ENCODE measurements at regions not wholly inside any gene's neighbourhood (a gene's known extent, or its start where the extent isn't known, plus 50 kb on each side); places are given as distances from the start of the nearest gene placed in this dataset.
"Not testable (repeated sequence)": the region's sequence is repeated elsewhere in the genome, so short reads cannot be mapped to it uniquely, and the experiment has no call there.

DNA sequence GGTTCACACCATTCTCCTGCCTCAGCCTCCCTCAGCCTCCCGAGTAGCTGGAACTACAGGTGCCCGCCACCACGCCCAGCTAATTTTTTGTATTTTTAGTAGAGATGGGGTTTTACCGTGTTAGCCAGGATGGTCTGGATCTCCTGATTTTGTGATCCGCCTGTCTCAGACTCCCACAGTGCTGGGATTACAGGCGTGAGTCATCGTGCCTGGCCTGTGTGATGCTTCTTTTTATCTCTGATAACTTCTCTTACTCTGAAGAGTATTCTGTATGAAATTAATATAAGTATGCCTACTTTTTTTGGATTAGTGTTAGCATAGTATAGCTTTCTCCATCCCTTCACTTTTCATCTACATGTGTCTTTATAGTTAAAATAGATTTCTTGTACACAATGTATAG lies 180.8 kb upstream of the GALNT15 start:
- not testable (repeated sequence) for DNase-seq (ENCODE audit: low read depth)

DNA sequence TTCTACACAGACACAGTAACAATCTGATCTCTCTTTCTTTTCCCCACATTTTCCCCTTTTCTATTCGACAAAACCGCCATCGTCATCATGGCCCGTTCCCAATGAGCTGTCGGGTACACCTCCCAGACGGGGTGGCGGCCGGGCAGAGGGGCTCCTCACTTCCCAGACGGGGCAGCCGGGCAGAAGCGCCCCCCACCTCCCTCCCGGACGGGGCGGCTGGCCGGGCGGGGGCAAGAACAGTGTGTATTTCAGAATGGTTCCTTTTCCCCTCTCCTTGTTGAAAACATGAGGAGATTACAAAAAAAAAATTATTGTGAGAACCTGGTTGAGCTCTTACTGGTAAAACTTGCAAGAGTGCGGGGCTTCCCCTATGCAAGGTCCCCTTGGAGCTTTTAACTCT lies 178.0 kb upstream of the GALNT15 start:
- not testable (repeated sequence) for DNase-seq (ENCODE audit: low read depth)

DNA sequence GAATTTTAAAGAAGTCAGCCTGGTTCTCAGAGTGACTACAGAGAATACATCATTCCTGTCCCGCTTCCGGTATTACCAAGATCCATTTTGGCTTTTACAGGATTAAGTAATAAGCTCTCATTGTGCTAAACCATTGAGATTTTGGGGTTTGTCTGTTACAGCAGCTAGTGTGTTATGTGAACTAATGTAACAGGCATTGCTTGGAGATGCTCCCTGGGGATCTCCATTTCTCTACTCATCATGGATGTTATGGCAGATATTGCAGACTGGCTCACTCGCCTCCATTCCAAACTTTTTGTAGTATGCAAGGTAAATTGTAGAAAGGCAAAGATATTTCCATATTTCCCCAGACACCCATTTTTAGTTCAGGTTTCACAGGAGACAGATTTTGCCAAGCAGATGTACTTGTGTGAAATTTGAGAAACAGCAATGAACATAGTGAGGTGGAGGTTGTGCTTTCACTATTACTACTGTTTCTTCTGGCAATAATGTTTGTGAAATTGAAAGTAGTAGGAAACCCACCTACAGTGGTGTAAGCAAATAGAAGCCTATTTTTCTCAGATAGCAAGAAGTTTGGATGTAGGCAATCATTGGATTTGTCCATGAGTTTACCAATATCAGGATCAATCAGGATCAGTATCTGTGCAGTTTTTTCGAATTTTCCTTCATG lies 177.1 kb upstream of the GALNT15 start:
- DNase-seq (ENCODE audit: low read depth): no peak

DNA sequence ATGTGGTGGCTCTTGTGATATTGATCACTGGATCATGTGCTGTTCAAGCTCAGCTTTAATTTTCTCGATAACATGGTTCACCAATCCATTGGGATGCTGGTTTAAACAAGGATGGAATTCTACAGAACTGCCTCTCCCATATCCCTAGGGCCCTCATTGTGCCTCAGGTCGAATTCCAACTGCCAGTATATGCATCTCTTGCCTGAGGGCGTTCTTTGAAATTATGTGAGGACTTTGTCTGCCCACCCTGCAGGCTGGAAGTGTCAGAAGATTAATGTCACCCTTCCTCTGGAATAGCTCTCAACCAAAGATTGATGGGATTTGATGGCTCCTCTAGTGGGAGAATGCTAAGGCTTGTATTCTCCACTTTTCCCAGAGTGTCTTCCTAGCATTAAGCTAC lies 175.6 kb upstream of the GALNT15 start:
- DNase-seq (ENCODE audit: low read depth): no peak

DNA sequence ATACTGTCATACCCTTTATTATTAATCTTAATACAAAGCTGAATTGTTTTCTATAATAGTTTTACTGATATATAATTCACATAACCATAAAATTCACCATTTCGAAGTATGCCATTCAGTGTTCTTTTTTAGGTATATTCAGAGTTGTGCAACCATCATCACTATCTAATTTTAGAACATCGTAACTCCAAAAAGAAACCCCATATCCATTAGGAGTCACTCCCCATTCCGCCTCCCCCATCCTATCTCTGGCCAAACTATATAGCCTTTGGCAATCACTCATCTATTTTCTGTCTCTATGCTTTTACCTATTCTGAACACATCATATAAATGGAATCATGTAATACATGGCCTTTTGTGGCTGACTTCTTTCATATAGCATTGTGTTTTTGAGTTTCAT lies 169.7 kb upstream of the GALNT15 start:
- no peak for DNase-seq (ENCODE audit: low read depth)

DNA sequence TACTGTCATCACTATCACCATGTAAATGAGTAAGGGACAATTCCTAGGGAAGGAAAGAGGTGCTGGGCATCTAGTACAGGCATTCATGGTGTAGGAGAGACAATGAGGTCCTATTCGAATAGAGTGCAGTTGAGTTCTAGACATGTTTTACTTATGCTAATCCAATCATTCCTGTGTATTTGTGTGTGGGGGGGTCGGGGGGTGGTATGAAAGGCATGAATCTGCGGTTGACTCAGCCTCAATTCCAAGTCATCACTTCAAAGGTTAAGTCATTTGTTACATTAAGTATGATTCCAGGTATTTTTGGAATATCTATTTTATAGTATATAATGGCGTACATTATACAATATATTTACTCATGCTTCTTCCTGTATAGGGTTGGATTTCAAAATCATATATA lies 163.1 kb upstream of the GALNT15 start:
- DNase-seq (ENCODE audit: low read depth): no peak

DNA sequence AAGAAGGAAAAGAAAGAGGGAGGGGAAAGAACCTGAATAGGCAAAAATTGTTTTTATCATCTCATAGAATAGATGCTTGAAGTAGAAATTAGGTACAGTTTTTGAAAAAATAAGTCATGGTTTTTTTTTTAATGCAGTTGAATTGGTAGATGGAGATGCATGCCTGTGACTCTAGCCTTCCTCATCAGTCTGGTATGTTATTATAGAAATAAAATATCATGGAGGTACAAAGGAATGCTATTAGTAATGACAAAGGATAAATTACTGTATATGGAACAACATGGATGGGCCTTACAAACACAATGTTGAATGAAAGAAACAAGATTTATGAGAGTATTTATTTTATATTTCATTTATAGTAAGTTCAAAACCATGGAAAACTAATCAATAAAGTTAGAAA lies 162.4 kb upstream of the GALNT15 start:
- no peak for DNase-seq (ENCODE audit: low read depth)

DNA sequence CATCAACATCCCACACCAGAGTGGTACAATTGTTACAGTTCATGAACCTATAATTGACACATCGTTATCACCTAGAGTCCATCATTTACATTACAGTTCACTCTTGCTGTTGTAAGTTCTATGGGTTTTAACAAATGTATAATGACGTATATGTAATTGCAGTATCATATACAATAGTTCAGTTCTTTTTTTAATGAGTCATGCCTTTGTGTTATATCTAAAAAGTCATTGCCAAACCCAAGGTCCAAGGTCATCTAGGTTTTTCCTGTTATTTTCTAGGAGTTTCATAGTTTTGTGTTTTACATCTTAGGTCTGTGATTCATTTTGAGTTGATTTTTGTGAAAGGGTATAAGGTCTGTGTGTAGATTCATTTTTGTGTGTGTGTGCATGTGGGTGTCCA lies 160.9 kb upstream of the GALNT15 start:
- no peak for DNase-seq (ENCODE audit: low read depth)

DNA sequence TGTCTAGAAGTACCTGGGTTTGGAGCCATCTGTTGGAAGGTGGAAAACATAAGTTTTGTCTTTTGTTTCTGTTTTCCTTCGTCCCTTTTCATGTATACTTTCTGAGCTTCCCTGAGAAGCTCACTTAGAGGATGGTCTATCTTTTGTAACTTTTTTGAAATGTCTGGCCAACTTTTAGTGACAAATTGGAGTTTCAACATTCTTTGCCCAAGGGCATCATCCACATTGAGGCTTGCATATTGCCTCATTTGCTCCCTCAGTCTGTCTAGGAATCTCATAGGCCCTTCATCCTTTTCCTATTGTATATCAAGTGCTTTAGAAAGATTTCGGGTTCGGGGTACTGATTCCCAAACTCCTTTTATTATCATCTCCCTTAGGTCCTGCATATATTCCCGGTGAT lies 152.7 kb upstream of the GALNT15 start:
- not testable (repeated sequence) for DNase-seq (ENCODE audit: low read depth)

DNA sequence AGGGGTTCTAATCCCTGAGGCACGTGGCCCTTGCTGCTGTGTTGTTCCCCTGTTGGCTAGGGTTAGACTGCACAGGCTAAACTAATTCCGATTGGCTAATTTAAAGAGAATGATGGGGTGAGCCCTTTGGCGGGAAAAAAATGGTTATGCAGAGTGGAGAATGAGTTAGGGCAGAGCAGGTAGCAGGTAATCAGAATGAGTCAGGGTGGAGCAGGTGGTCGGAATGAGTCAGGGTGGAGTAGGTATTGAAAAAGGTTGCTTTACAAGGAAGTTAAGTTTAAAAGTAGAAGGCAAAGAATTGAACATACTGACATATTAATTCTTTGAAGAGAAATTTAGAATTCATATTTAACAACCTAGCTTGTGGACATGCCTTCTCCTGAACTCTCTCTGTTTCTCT lies 150.6 kb upstream of the GALNT15 start:
- not testable (repeated sequence) for DNase-seq (ENCODE audit: low read depth)

DNA sequence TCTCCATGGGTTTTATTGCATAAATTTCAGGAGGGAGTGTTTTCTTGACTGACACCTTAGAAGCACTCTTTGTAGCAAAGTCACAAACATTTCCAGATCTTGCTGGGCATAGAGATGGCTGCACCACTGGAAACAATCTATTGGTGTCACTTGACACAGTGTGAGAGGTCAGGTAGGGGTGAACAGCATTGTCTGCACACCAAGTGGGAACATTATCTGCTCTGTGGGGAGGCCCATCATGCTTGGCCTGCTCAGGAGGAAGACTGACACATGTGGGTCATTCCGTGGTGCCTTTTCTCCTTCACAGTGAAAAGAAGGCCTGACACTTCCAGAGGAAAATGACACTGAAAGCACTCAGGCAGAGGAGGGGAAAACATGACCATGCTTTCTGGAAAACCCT lies 149.9 kb upstream of the GALNT15 start:
- DNase-seq (ENCODE audit: low read depth): no peak

DNA sequence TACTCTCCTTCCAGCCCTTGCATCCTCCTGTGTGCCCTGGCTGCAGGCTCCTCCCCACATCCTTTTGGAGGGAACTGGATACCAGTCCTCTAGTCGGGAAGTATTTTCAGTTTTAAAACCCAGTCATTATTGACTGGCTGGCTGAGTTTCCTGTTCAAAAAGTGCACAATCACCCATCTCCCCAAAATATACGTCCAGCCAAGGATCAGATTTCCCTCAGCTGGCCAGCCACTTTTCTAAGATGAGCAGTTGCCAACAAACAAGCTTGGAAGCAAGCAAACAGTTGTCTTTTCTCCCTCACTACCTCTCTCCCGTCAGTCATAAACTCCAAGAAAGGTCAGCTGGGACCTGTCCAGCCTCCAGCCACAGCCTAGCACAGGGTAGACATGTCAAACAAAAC lies 147.7 kb upstream of the GALNT15 start:
- DNase-seq (ENCODE audit: low read depth): no peak

DNA sequence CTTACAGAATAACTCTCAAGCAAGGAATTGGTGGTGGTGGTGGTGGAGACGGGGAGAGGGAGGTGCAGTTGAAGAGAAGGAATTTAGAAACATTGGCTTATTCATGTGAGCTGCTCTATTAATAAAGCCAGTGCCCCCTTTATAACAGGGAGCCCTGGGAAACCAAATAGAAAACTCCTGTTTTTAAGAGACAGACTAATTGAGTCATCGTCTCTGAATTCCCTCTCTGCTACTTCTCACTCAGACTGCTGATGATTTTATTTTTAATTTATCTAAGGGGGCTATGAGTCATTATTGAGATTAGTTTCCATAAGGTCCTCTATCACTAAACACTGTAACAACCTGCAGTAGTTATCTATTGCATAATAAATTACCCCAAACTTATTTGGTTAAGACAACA lies 145.9 kb upstream of the GALNT15 start:
- no peak for DNase-seq (ENCODE audit: low read depth)

DNA sequence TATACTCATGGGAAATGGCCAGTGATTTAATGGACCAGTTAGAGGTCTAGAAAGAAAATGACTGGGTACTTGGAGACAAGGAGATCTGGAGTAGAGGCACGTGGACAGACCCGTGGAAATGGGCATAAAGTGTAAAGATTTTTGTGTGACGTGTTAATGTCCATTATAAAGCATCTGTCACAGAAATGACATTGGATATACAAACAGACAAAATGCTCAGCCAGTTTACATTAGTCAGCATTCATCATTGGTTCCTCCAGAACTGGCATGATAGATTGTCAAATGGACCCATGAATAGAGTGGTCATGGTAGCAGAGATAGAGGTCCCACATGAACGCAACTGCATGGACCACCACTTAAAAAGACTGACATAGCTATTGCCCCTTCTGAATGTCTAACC lies 144.1 kb upstream of the GALNT15 start:
- DNase-seq (ENCODE audit: low read depth): no peak

DNA sequence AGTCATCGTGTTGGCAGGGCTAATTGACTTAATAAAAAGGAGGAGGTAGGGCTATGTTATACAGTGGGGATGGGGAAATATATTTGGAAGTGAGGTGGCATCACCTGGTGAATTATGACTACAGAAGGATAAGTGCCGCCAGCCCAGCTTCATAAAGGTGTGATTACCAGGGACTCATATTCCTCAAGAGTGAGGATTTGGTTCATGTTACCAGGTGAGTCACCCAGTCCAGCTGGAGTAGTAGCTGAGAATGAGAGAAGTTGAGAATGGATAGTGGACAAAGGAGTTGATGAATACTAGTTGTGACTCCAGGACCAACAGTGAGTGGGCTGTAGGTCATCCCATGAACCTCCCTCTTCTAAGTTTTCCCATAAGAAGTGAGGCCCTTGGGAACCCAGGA lies 143.0 kb upstream of the GALNT15 start:
- no peak for DNase-seq (ENCODE audit: low read depth)

DNA sequence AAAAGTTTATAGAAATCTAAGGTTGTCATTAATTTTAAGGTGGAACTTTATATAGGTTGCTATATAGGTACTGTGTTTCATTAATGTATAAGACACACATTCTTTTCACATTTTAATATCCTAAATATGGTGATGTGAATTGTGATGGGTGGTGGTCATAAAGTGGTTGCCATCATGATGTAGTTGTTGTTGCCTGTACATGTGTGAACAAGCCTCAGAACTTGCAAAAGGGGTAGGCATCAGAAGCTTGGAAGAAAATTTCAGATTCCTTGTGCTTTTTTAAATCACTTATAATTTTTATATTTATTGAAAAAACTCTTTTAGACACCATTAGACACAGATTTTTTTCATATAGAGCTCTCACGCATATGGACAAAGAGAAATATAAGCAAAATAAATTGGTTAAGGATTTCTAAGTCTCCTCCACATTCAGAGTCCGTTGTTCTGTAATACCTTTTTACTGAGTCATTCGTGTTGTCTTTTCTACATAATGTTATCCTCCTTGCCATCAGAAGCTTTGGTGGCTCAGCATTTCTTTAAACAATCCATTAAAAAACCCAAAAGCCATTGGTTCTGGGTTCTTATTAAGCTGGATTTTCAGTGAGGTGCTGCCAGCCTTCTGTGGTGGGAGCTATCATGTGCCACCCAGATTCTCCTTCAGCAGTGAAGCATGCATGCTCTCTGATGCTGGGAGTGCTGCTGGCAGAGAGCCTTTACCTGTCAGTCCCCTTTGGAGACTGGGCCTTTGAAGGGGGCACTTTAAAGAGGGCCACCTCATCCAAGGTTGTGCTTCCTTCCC lies 140.4 kb upstream of the GALNT15 start:
- no peak for DNase-seq (ENCODE audit: low read depth)

DNA sequence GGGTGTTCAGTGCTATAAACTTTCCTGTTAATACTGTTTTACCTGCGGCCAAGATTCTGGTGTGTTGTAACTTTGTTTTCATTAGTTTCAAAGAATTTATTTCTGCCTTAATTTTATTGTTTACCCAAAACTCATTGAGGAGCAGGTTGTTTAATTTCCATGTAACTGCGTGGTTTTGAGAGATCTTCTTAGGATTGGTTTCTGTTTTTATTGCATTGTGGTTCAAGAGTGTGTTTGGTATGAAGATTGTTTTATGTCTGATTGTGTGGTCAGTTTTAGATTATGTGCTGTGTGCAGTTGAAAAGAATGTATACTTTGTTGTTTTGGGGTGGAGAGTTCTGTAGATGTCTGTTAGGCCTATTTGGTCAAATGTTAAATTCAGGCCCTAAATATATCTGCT lies 133.5 kb upstream of the GALNT15 start:
- no peak for DNase-seq (ENCODE audit: low read depth)

DNA sequence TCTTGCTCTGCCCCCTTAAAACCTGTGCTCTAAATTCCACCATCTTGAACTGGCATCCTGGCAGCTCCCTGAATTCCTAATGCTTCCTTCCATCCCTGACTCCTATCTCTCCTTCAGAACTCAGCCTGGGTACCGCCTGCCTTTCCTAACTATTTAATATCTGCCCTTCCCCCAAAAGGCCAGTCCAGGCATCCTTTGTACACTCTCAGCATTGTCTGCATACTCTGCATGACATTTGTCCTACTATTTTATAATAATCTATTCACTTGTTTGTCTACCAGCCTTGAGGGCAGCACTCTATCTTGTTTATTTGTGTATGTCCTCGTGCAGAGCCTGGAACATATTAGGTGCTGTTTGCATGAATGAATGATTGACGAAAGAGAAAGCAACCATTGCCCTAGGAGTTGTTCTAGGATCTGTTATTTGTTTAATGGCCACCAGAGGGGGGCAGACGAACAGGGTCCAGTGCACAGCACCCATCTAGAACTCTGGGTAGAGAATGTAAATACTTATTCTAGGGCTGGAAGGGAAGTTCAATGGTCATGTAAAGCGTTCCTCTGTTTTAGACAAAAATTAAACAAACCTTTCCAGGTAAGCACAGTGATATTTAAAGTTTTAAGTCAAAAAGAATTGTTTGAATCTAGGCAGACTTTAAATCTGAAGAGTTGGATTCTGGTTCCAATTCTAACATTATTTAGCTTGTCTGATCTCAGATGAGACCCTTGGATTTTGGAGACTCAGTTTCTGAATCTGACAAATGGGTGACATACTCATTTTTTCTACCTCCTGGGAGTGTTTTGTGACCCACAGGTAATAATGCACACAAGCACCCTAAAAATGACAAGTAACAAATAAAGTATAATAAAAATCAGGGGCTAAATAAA lies 125.8 kb upstream of the GALNT15 start:
- peak; percentile 12 for DNase-seq (ENCODE audit: low read depth)

DNA sequence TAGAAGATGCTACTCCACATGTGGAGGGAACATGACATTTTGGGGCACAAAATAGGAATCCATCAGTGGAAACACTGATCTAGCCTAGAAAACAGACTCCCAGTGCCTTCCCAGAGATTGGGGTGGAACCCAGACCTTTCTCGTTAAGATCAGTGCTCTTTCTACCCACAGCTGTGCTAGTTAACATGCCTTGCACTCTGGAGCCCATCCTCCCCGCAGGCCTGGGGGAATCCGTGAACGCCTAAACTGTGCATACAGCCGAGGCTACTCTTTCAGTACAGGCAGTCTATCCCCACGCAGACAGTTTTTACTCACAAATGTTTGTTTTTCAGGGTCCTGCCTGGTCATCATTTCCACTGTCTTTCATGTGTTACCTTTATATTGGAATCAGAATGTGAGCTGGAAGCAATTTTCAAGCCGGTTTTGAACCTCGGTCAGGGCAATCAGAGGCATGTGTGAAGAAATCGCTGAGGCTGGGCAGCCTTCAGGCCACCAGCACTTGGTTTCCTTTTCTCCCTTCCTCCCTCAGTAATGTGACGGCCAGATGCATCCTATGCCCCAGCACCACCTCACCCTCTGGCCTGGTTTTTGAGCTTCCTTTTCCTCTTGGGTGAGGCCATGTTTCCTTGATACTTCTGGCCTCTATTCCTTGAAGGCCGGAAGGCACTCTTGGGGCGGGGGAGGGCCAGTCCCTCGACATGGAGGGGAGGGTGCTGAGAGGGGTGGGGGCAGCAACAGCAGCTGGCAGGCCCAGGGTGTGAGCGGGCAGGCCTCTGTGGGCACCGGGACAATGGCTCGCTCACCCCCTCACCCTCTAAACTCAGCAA lies 123.6 kb upstream of the GALNT15 start:
- no peak for DNase-seq (ENCODE audit: low read depth)

DNA sequence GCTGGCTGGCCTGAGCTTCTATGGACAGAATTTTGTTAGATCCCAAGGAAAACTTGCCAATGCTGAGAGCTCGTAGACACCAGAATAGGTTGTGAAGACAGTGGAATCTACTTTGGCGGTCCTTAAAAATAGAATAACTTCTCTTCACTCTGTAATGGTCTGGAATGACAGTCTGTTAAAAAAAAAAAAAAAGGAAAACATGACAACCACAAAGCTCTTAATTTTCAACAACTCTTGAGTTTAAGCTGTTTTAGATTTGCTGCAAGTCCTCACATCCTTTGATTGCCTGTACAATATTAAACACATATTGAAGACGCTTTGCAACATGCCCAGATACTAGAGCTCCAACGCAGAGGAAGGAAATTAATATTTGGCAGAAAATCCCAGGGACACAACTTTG lies 122.8 kb upstream of the GALNT15 start:
- no peak for DNase-seq (ENCODE audit: low read depth)

DNA sequence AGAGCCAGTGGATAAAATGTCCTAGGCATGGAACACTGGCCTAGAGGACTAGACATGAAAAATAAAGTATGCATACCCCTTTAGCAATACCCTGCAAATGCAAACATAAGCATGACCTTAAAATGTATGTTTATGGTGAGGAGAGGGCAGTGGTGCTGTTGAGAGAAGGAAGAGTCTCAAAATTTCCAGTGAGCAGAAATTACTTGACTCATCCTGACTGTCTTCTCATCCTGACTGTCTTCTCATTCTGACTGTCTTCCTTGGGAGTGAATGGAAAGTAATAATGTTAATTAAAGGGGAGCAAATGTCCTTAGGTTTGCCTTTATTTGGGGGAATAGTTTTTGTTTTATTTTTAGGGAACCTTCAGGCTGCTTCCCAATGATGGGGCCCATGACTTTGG lies 121.5 kb upstream of the GALNT15 start:
- no peak for DNase-seq (ENCODE audit: low read depth)

DNA sequence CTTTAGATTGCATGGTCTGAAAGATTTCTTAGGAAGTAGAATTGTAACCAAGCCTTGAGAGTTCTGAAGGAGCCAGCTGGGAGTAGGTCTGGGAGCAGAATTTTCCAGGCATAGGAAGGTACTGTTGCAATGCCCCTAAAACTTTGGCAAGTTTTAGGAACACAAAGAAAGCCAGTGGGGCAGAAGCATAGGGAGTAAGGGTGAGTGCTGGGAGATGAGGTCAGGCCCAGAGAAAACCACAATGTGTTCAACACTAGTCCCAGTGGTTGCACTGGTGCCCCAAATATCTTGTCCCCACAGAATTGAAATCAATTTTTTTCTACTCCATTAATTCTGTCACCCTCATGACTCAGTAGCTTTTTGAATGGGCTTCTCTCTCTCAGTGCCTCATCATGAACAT lies 120.7 kb upstream of the GALNT15 start:
- DNase-seq (ENCODE audit: low read depth): no peak

Data from stimulated activated CD4-positive, alpha-beta T cell treated with anti-CD3 and anti-CD28 coated beads, Interleukin-2, amount 100 ng/mL, for 4 hours (primary cell).